Astrocyte of the cerebellum (primary cell): ENCODE measurements at regions not wholly inside any gene's neighbourhood (a gene's known extent, or its start where the extent isn't known, plus 50 kb on each side); places are given as distances from the start of the nearest gene placed in this dataset.

Source experiments
- DNase-seq: peaks from one replicate; pipeline ENCODE4 v3.0.0-alpha.2; 2011; ENCODE audit warnings: low read depth
- H3K4me3 ChIP-seq: 2 replicates; pipeline ENCODE4 v1.5.1; 2011; ENCODE audit warnings: mild to moderate bottlenecking, low read depth, low read length, moderate library complexity
- in situ Hi-C: cut with HindIII; loops from 2 replicates; pipeline ENCODE4 v1.10.0; 2017; ENCODE audit warnings: low sequenced_read_pairs
- TF ChIP-seq, protein P1 (sequence below): IDR thresholded peaks from 2 replicates; pipeline ENCODE4 v1.5.1; 2012; ENCODE audit warnings: low read length, low read depth, moderate library complexity, mild to moderate bottlenecking; ENCODE audit errors: missing control alignments

DNA sequence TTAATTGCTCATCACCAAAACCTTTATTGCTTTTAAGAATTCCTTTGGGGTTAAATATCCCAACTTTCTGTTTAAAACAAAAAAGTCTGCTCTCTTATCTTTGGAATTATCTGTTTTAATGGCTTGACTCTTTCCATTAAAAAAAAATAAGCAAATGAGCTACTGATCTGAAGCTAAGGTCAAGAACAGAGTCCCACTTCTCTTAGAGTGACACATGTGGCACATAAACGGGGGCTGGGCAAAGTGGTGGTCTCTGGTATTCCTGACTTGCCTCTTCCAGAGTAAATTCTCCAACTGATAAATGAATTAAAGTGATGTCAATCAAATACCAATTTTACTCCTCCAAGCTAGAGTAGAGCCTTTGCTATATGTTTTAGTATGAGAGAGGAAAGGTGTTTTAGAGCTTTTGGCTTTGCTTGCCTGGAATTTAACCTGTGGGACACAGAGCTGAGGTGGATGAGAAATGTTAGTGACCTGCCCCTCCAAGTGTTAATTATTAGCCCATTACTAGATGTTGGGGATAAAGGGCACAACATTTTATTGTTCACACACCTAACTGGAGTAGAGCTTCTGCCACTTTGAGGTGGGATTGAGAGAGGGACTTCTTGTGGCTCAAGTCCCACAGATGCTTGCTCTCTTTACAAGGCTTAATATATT is 864.0 kb downstream of the LRRIQ3 start:
- no peak for DNase-seq
- in situ Hi-C loops, result no loop called here
- no peak overlapping the region for H3K4me3 ChIP-seq
- TF ChIP-seq, protein P1, sequence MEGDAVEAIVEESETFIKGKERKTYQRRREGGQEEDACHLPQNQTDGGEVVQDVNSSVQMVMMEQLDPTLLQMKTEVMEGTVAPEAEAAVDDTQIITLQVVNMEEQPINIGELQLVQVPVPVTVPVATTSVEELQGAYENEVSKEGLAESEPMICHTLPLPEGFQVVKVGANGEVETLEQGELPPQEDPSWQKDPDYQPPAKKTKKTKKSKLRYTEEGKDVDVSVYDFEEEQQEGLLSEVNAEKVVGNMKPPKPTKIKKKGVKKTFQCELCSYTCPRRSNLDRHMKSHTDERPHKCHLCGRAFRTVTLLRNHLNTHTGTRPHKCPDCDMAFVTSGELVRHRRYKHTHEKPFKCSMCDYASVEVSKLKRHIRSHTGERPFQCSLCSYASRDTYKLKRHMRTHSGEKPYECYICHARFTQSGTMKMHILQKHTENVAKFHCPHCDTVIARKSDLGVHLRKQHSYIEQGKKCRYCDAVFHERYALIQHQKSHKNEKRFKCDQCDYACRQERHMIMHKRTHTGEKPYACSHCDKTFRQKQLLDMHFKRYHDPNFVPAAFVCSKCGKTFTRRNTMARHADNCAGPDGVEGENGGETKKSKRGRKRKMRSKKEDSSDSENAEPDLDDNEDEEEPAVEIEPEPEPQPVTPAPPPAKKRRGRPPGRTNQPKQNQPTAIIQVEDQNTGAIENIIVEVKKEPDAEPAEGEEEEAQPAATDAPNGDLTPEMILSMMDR, result no peak

DNA sequence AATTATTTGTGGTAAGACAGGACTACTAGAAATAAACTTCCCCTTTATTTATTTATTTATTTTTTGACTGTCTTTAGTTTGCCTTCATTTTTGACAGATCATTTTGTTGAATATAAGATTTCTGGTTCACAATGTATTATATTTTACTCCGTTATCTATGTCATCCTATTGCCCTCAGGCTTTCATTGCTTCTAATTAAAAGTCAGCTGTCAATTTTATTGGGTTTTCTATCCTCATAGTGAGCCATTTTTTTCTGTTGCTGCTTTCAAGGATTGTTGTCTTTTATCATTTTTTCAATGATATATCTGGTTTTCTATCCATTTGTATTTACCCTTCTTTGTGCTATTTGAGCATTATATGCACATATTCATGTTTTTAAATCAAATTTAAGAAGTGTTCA is 866.2 kb downstream of the LRRIQ3 start:
- no peak for DNase-seq
- TF ChIP-seq, protein P1, result no peak
- H3K4me3 ChIP-seq, result no peak overlapping the region
- in situ Hi-C loops, result no loop called here

DNA sequence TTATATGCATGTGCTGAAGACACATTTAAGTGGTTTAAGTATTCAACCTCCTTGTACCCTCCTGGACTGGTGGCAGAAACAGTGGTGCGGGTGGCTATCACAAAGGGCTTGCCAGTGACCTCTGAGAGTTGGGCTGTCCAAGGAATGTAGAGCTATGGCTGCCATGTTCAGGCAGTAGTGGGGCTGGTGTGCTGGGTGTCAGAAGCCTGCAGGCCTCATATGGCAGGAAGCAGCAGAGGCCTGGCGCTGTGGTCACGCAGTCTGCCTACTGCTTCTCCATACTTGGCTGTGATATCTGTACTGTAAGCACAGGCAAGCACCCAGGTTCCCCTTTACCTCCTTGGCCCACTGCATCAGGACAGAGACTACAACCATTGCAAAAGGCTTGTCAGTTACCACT is 870.0 kb downstream of the LRRIQ3 start:
- no peak overlapping the region for H3K4me3 ChIP-seq
- in situ Hi-C loops, result no loop called here
- DNase-seq, result no peak
- TF ChIP-seq, protein P1, result no peak

- H3K4me3 ChIP-seq, result no peak overlapping the region
- TF ChIP-seq, protein P1, result no peak
- no peak for DNase-seq
- in situ Hi-C loops, result no loop called here
Observed at GRCh38 chr1:73327180-73327793, 870.7 kb downstream of the LRRIQ3 start.

DNA sequence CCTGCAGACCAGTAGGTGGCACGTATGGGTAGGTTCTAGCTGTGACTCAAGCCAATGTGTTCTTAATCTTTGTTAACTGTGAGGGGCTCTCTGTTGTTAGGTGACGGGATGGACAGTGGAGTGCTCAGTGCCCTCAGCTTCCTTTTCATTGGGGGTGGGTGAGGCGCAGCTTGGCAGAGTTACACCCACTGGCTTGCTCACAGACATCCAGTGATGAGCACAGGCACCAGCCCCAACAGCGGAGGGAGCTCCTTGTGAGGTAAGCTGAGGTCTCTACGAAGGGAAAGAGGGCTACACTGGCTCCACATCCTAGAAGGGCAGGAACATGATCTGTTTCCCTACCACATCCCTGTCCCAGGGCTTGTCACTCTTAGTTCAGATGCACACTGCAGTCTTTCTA is 871.3 kb downstream of the LRRIQ3 start:
- in situ Hi-C loops, result no loop called here

GRCh38 chr1:73310797-73311381 is 887.1 kb downstream of the LRRIQ3 start:
- H3K4me3 ChIP-seq, result no peak overlapping the region
- in situ Hi-C loops, result no loop called here
- TF ChIP-seq, protein P1, result no peak
- no peak for DNase-seq

More for the DNA sequence above, 871.3 kb downstream of the LRRIQ3 start:
- DNase-seq, result no peak
- no peak overlapping the region for H3K4me3 ChIP-seq
- TF ChIP-seq, protein P1, result no peak
